Stomach smooth muscle (tissue), 2 donors: ENCODE measurements at regions not wholly inside any gene's neighbourhood (a gene's known extent, or its start where the extent isn't known, plus 50 kb on each side); places are given as distances from the start of the nearest gene placed in this dataset.
A peak's percentile ranks its signal among the peaks of the same experiment; 100 is the strongest.

ENCODE experiments used
- H3K27ac ChIP-seq: one replicate; pipeline ENCODE4 v1.7.0; 2013; ENCODE audit warnings: mild to moderate bottlenecking, low read length, inconsistent platforms
- H3K27me3 ChIP-seq, 2 donors: one replicate each; pipeline ENCODE4 v1.7.0; 2013; ENCODE audit warnings: low read length in 2 of 2; ENCODE audit not compliant: insufficient read depth in 2 of 2, control insufficient read depth in 1 of 2
- H3K36me3 ChIP-seq, 2 donors: one replicate each; pipeline ENCODE4 v1.7.0; 2013; ENCODE audit warnings: low read length in 2 of 2; ENCODE audit not compliant: control insufficient read depth in 2 of 2, insufficient read depth in 2 of 2
- H3K4me1 ChIP-seq: one replicate; pipeline ENCODE4 v1.7.0; 2013; ENCODE audit warnings: low read length; ENCODE audit not compliant: control insufficient read depth, insufficient read depth
- H3K4me3 ChIP-seq, 2 donors: one replicate each; pipeline ENCODE4 v1.7.0; 2013; ENCODE audit warnings: low read length in 2 of 2
- H3K9ac ChIP-seq, 2 donors: one replicate each; pipeline ENCODE4 v1.7.0; 2013; ENCODE audit warnings: low read length in 2 of 2, mild to moderate bottlenecking in 1 of 2
- H3K9me3 ChIP-seq, 2 donors: one replicate each; pipeline ENCODE4 v1.7.0; 2013; ENCODE audit warnings: low read length in 2 of 2; ENCODE audit not compliant: control insufficient read depth in 2 of 2
- donor health status: healthy.
- donor health status: Pancreatic carcinoma.

- Histone ChIP-seq H3K4me3 (no peak overlapping the region), H3K9me3 (no peaks in the 10 kb centered on the region), H3K27me3 (no peaks in the 10 kb centered on the region)
Observed at GRCh38 chr4:181933471-181933870, 309.7 kb upstream of the TENM3 start.

GRCh38 chr4:181938631-181939030, 304.6 kb upstream of the TENM3 start:
- Histone ChIP-seq H3K36me3 (no peaks in the 10 kb centered on the region), H3K4me3 (no peak overlapping the region), H3K9me3 (no peaks in the 10 kb centered on the region), H3K27ac (no peak overlapping the region), H3K9ac (no peak overlapping the region), H3K27me3 (no peaks in the 10 kb centered on the region), H3K4me1 (no peaks in the 10 kb centered on the region)

More at GRCh38 chr4:181933471-181933870, 309.7 kb upstream of the TENM3 start:
- no peaks in the 10 kb centered on the region for H3K4me1 ChIP-seq
- no peak overlapping the region for H3K27ac ChIP-seq
- H3K36me3 ChIP-seq = no peaks in the 10 kb centered on the region
- H3K9ac ChIP-seq = no peak overlapping the region

- Histone ChIP-seq H3K27me3 (no peaks in the 10 kb centered on the region), H3K4me1 (no peaks in the 10 kb centered on the region), H3K9ac (no peak overlapping the region), H3K4me3 (peak overlapping the region in 1 of 2 donors; percentile 1), H3K27ac (no peak overlapping the region), H3K36me3 (no peaks in the 10 kb centered on the region), H3K9me3 (no peaks in the 10 kb centered on the region)
Observed at GRCh38 chr4:181939199-181939945, 303.8 kb upstream of the TENM3 start.

- no peaks in the 10 kb centered on the region for H3K27me3 ChIP-seq
- no peak overlapping the region for H3K9ac ChIP-seq
- H3K4me3 ChIP-seq = no peak overlapping the region
- no peaks in the 10 kb centered on the region for H3K36me3 ChIP-seq
- H3K27ac ChIP-seq = no peak overlapping the region
- H3K9me3 ChIP-seq = no peaks in the 10 kb centered on the region
- no peaks in the 10 kb centered on the region for H3K4me1 ChIP-seq
Observed at GRCh38 chr4:181944527-181944926, 298.7 kb upstream of the TENM3 start.

- H3K9ac ChIP-seq = no peak overlapping the region
- H3K27me3 ChIP-seq = no peaks in the 10 kb centered on the region
- no peak overlapping the region for H3K27ac ChIP-seq
- no peaks in the 10 kb centered on the region for H3K36me3 ChIP-seq
- no peaks in the 10 kb centered on the region for H3K4me1 ChIP-seq
- no peaks in the 10 kb centered on the region for H3K9me3 ChIP-seq
- H3K4me3 ChIP-seq = no peak overlapping the region
Observed at GRCh38 chr4:181946902-181947301, 296.3 kb upstream of the TENM3 start.

- Histone ChIP-seq H3K9ac (no peak overlapping the region), H3K9me3 (no peaks in the 10 kb centered on the region), H3K4me1 (no peaks in the 10 kb centered on the region), H3K27ac (no peak overlapping the region), H3K4me3 (no peak overlapping the region), H3K27me3 (no peaks in the 10 kb centered on the region), H3K36me3 (no peaks in the 10 kb centered on the region)
Observed at GRCh38 chr4:181948839-181949382, 294.3 kb upstream of the TENM3 start.

GRCh38 chr4:181949704-181950312, 293.4 kb upstream of the TENM3 start:
- no peaks in the 10 kb centered on the region for H3K9me3 ChIP-seq
- H3K27me3 ChIP-seq = no peaks in the 10 kb centered on the region
- no peak overlapping the region for H3K27ac ChIP-seq
- H3K36me3 ChIP-seq = no peaks in the 10 kb centered on the region
- no peaks in the 10 kb centered on the region for H3K4me1 ChIP-seq
- H3K9ac ChIP-seq = no peak overlapping the region
- H3K4me3 ChIP-seq = no peak overlapping the region

GRCh38 chr4:181950372-181951127, 292.7 kb upstream of the TENM3 start:
- no peaks in the 10 kb centered on the region for H3K36me3 ChIP-seq
- no peaks in the 10 kb centered on the region for H3K27me3 ChIP-seq
- no peak overlapping the region for H3K27ac ChIP-seq
- no peak overlapping the region for H3K9ac ChIP-seq
- H3K4me1 ChIP-seq = no peaks in the 10 kb centered on the region
- no peak overlapping the region for H3K4me3 ChIP-seq
- no peaks in the 10 kb centered on the region for H3K9me3 ChIP-seq

- no peak overlapping the region for H3K4me3 ChIP-seq
- H3K9me3 ChIP-seq = no peaks in the 10 kb centered on the region
- no peak overlapping the region for H3K9ac ChIP-seq
- H3K27me3 ChIP-seq = no peaks in the 10 kb centered on the region
- H3K36me3 ChIP-seq = no peaks in the 10 kb centered on the region
- no peak overlapping the region for H3K27ac ChIP-seq
- no peaks in the 10 kb centered on the region for H3K4me1 ChIP-seq
Observed at GRCh38 chr4:181951265-181951664, 291.9 kb upstream of the TENM3 start.

GRCh38 chr4:181952478-181952877, 290.7 kb upstream of the TENM3 start:
- Histone ChIP-seq H3K27me3 (no peaks in the 10 kb centered on the region), H3K27ac (no peak overlapping the region), H3K9ac (no peak overlapping the region), H3K36me3 (no peaks in the 10 kb centered on the region), H3K4me1 (no peaks in the 10 kb centered on the region), H3K9me3 (no peaks in the 10 kb centered on the region), H3K4me3 (no peak overlapping the region)
